Activated CD4-positive, alpha-beta T cell treated with anti-CD3 and anti-CD28 coated beads for 36 hours (primary cell): ENCODE measurements at regions not wholly inside any gene's neighbourhood (a gene's known extent, or its start where the extent isn't known, plus 50 kb on each side); places are given as distances from the start of the nearest gene placed in this dataset.
"Not testable (repeated sequence)": the region's sequence is repeated elsewhere in the genome, so short reads cannot be mapped to it uniquely, and the experiment has no call there.

Experiments used
- ATAC-seq: fragments of 200-7000 bp; cut with Tn5 transposase; one replicate; pipeline ENCODE4 v1.10.0; 2021; ENCODE audit warnings: mild to moderate bottlenecking, moderate library complexity
- CTCF ChIA-PET: fragments of 350-600 bp; sonication (Branson Sonifier 250); formaldehyde crosslinking; loops from one replicate; lab custom pipeline; 2021; ENCODE audit warnings: antibody characterized with exemption; lab: Charles Lee
- POLR2A ChIA-PET: fragments of 350-600 bp; sonication (Branson Sonifier 250); formaldehyde crosslinking; loops from one replicate; lab custom pipeline; 2021; ENCODE audit warnings: antibody characterized with exemption, inconsistent platforms; lab: Charles Lee
- DNase-seq: peaks from one replicate; pipeline ENCODE4 v3.0.0-alpha.2; 2020
- H3K27ac Mint-ChIP-seq: one replicate; pipeline ENCODE4 v1.8.0; 2021; ENCODE audit warnings: mixed read lengths
- H3K27me3 Mint-ChIP-seq: one replicate; pipeline ENCODE4 v1.8.0; 2021; ENCODE audit warnings: mixed read lengths
- H3K36me3 Mint-ChIP-seq: one replicate; pipeline ENCODE4 v1.8.0; 2021; ENCODE audit warnings: low read depth, mixed read lengths
- H3K4me1 Mint-ChIP-seq: one replicate; pipeline ENCODE4 v1.8.0; 2021; ENCODE audit warnings: mixed read lengths
- H3K4me3 Mint-ChIP-seq: one replicate; pipeline ENCODE4 v1.8.0; 2021; ENCODE audit warnings: mild to moderate bottlenecking, moderate library complexity, mixed read lengths
- H3K9me3 Mint-ChIP-seq: one replicate; pipeline ENCODE4 v1.8.0; 2021; ENCODE audit warnings: low read depth, mixed read lengths
- intact Hi-C, 2 experiments: fragments of 100-400 bp; cut with DNase I in 1 of 2; cut with micrococcal nuclease in 1 of 2; formaldehyde crosslinking; loops; one replicate each; pipeline versions ENCODE4 v1.14.2 to v1.15.1; 2022 to 2024; cut with DNase I, micrococcal nuclease

DNA sequence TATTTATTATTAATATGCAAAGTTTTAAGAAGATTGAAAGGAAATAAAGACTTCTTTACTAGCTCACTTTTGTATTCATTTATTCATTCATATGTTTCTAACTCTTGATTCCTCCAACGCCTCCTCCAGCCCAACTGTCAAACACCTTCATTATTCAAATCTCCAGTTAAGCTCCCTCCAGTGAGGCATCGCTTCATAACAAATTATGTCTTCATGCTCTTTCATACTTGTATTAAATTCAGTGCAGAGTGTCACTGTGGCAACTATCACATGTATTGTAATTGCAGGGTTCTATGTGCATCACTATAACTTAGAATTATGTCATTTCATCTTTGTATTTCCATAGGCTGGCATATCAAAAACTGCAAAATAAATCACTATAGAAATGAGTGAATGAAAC, 1394.2 kb upstream of the PCDH7 start:
- ChIA-PET CTCF (no interaction called here), POLR2A (no interaction called here)
- intact Hi-C loops = no loop called here
- H3K9me3 Mint-ChIP-seq = peaks cover 11% of the 10 kb centered on the region
- no peaks in the 10 kb centered on the region for H3K36me3 Mint-ChIP-seq
- no peak overlapping the region for H3K4me3 Mint-ChIP-seq
- H3K27me3 Mint-ChIP-seq = no peaks in the 10 kb centered on the region
- H3K27ac Mint-ChIP-seq = no peak overlapping the region
- DNase-seq (no peak), ATAC-seq (no peak)
- H3K4me1 Mint-ChIP-seq = no peaks in the 10 kb centered on the region

GRCh38 chr4:29326816-29327215, 1393.4 kb upstream of the PCDH7 start:
- Mint-ChIP-seq H3K36me3 (no peaks in the 10 kb centered on the region), H3K4me1 (no peaks in the 10 kb centered on the region), H3K4me3 (no peak overlapping the region), H3K27ac (no peak overlapping the region), H3K9me3 (peaks cover 13% of the 10 kb centered on the region), H3K27me3 (no peaks in the 10 kb centered on the region)
- ChIA-PET CTCF (no interaction called here), POLR2A (no interaction called here)
- intact Hi-C loops = no loop called here
- DNase-seq (no peak), ATAC-seq (no peak)

GRCh38 chr4:29336861-29337260, 1383.3 kb upstream of the PCDH7 start:
- CTCF ChIA-PET = no interaction called here
- Mint-ChIP-seq H3K4me3 (no peak overlapping the region), H3K4me1 (no peaks in the 10 kb centered on the region), H3K27ac (no peak overlapping the region), H3K9me3 (peaks cover 9% of the 10 kb centered on the region), H3K36me3 (no peaks in the 10 kb centered on the region), H3K27me3 (no peaks in the 10 kb centered on the region)
- DNase-seq = no peak
- intact Hi-C loops = no loop called here
- ATAC-seq = no peak
- POLR2A ChIA-PET = no interaction called here

DNA sequence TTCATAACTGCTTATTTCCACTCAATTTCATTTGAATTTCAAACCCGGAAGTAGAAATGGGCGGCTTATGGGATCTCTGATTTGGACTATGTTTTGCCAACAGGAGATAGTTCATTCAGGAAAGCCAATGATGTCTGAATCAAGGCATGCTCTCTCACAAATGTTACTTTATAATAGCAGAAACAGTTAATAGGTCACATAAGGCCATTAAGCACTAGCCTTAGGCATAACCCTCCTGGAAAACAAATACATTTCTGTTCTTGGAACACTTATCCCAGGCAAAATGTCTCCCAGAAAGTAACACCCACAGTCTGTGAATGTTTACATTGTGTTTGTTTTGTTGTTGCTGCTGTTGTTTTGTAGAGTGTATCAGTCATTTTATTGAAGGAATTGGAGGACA, 1347.2 kb upstream of the PCDH7 start:
- ATAC-seq (no peak), DNase-seq (no peak)
- ChIA-PET POLR2A (no interaction called here), CTCF (no interaction called here)
- H3K27ac Mint-ChIP-seq = no peak overlapping the region
- intact Hi-C loops = no loop called here
- peaks cover 13% of the 10 kb centered on the region for H3K9me3 Mint-ChIP-seq
- no peaks in the 10 kb centered on the region for H3K36me3 Mint-ChIP-seq
- H3K4me3 Mint-ChIP-seq = no peak overlapping the region
- H3K27me3 Mint-ChIP-seq = no peaks in the 10 kb centered on the region
- no peaks in the 10 kb centered on the region for H3K4me1 Mint-ChIP-seq

DNA sequence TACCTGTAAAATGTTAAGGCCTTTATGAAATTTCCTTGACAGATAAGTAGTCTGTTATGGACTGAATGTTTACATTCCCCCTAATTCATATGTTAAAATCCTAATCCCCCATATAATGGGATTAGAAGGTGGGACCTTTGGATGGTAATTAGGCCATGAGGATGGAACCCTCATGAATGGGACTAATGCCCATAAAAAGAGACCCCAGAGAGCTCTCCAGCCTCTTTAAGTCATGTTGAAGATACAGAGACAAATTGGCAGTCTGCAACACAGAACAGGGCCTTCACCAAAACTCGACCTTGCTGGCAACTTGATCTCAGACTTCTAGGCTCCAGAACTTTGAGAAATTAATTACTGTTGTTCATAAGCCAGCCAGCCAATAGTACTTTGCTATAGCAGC, 1344.5 kb upstream of the PCDH7 start:
- CTCF ChIA-PET = no interaction called here
- H3K36me3 Mint-ChIP-seq = no peaks in the 10 kb centered on the region
- intact Hi-C loops = no loop called here
- DNase-seq = no peak
- no peaks in the 10 kb centered on the region for H3K4me1 Mint-ChIP-seq
- H3K27me3 Mint-ChIP-seq = no peaks in the 10 kb centered on the region
- H3K9me3 Mint-ChIP-seq = peaks cover 17% of the 10 kb centered on the region
- POLR2A ChIA-PET = no interaction called here
- no peak for ATAC-seq
- H3K27ac Mint-ChIP-seq = no peak overlapping the region
- H3K4me3 Mint-ChIP-seq = no peak overlapping the region

DNA sequence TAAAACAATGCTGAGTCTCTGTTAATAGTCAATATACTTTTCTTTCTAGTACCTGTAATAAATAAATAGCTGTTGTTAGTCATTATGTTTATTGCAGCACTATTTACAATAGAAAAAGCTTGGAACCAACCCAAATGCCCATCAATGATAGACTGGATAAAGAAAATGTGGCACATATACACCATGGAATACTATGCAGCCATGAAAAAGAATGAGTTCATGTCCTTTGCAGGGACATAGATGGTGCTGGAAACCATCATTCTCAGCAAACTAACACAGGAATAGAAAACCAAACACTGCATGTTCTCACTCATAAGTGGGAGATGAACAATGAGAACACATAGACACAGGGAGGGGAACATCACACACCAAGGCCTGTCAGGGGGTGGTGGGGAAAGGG, 1341.9 kb upstream of the PCDH7 start:
- CTCF ChIA-PET, ATAC-seq, intact Hi-C loops, H3K4me1 Mint-ChIP-seq, H3K36me3 Mint-ChIP-seq, DNase-seq, POLR2A ChIA-PET, H3K27me3 Mint-ChIP-seq, H3K4me3 Mint-ChIP-seq, H3K27ac Mint-ChIP-seq: not testable (repeated sequence)
- peaks cover 13% of the 10 kb centered on the region for H3K9me3 Mint-ChIP-seq

GRCh38 chr4:29390921-29391320, 1329.2 kb upstream of the PCDH7 start:
- H3K9me3 Mint-ChIP-seq = peaks cover 24% of the 10 kb centered on the region
- H3K27me3 Mint-ChIP-seq = no peaks in the 10 kb centered on the region
- ATAC-seq (no peak), DNase-seq (no peak)
- POLR2A ChIA-PET = no interaction called here
- H3K36me3 Mint-ChIP-seq = no peaks in the 10 kb centered on the region
- no peak overlapping the region for H3K4me3 Mint-ChIP-seq
- H3K4me1 Mint-ChIP-seq = no peaks in the 10 kb centered on the region
- no peak overlapping the region for H3K27ac Mint-ChIP-seq
- CTCF ChIA-PET = no interaction called here
- intact Hi-C loops = no loop called here

- Mint-ChIP-seq H3K9me3 (peaks cover 10% of the 10 kb centered on the region), H3K36me3 (no peaks in the 10 kb centered on the region), H3K27me3 (no peaks in the 10 kb centered on the region), H3K4me1 (no peaks in the 10 kb centered on the region), H3K4me3 (no peak overlapping the region), H3K27ac (no peak overlapping the region)
- CTCF ChIA-PET = no interaction called here
- DNase-seq = no peak
- no peak for ATAC-seq
- intact Hi-C loops = no loop called here
- POLR2A ChIA-PET = no interaction called here
These were observed 1315.1 kb upstream of the PCDH7 start for GRCh38 chr4:29405116-29405515.

DNA sequence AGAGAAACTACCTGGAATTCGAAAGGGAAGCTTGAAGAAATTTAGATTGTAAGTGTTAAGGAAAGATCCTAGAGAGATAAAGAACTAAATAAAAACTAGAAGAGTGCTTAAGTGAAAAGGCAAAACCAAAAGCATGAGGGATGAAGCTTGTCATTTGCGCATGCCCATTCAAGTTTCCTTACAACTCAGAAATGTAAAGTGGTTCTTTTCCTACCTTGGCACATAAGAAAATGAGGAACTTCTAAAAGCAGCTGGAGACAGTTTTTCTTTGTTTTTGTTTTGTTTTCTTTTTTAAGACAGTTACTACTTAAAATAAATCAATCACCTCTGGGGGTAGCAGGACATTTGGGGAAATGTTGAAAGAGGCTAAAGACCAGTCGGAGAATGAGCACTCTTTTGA, 1304.4 kb upstream of the PCDH7 start:
- Mint-ChIP-seq H3K36me3 (no peaks in the 10 kb centered on the region), H3K4me1 (no peaks in the 10 kb centered on the region)
- CTCF ChIA-PET = no interaction called here

DNA sequence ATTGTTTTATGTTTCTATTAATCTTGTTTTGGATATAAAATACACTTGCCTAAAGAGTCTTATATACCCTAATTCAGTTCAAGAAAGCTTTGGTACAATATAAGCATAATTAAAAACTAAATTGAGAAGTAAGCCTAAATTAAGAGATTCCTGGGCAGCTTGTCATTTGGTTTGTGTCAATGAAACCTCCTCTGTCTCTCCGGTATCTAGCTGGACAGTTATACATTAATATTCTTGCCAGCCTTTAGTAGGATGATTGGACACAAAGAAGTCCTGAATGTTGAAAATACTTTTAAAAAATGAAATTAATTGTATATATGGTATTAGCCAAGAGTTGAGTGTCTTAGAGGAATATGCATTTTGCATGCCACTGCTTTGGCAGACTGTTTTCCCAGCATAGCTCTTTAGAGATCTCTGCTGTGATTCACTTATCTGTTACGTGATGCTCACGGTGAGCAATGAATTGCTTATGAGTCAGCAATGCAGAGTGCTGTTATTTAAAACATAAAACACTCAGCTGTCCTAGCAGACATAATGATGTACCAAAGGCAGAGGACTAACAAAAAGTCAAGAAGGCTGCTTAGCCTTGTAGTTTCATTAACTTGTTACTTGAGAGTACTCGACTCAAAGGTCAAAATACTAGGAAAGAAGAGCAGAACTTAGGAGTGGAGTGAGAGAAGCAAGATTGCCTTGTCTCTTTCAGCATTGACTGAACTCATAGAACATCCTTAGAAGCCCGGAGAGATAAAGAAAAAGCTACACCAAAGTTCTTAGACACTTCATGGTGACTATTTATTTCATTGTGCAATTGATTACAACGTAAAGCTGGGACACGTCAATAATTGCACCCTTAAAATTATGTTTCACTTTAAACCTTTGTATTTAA, 1296.1 kb upstream of the PCDH7 start:
- Mint-ChIP-seq H3K36me3 (no peaks in the 10 kb centered on the region), H3K4me1 (no peaks in the 10 kb centered on the region), H3K27me3 (no peaks in the 10 kb centered on the region), H3K9me3 (peaks cover 9% of the 10 kb centered on the region), H3K4me3 (no peak overlapping the region), H3K27ac (no peak overlapping the region)
- ChIA-PET CTCF (no interaction called here), POLR2A (no interaction called here)
- ATAC-seq (no peak), DNase-seq (no peak)
- intact Hi-C loops = no loop called here

More for the DNA sequence above, 1304.4 kb upstream of the PCDH7 start:
- ATAC-seq (no peak), DNase-seq (no peak)
- Mint-ChIP-seq H3K9me3 (peaks cover 8% of the 10 kb centered on the region), H3K4me3 (no peak overlapping the region), H3K27ac (no peak overlapping the region), H3K27me3 (no peaks in the 10 kb centered on the region)
- POLR2A ChIA-PET = no interaction called here
- intact Hi-C loops = no loop called here

- Mint-ChIP-seq H3K27ac (no peak overlapping the region), H3K9me3 (peaks cover 10% of the 10 kb centered on the region), H3K4me1 (no peaks in the 10 kb centered on the region), H3K36me3 (no peaks in the 10 kb centered on the region), H3K27me3 (no peaks in the 10 kb centered on the region), H3K4me3 (no peak overlapping the region)
- no peak for ATAC-seq
- ChIA-PET CTCF (no interaction called here), POLR2A (no interaction called here)
- DNase-seq = no peak
- intact Hi-C loops = no loop called here
These were observed 1266.8 kb upstream of the PCDH7 start for GRCh38 chr4:29453303-29453820.

- CTCF ChIA-PET = no interaction called here
- Mint-ChIP-seq H3K4me1 (no peaks in the 10 kb centered on the region), H3K27ac (no peak overlapping the region), H3K4me3 (no peak overlapping the region), H3K27me3 (no peaks in the 10 kb centered on the region), H3K36me3 (no peaks in the 10 kb centered on the region), H3K9me3 (peaks cover 10% of the 10 kb centered on the region)
- POLR2A ChIA-PET = no interaction called here
- ATAC-seq (no peak), DNase-seq (no peak)
- intact Hi-C loops = no loop called here
These were observed 1260.2 kb upstream of the PCDH7 start for GRCh38 chr4:29459926-29460325.
